ENCODE measurements at regions not wholly inside any gene's neighbourhood (a gene's known extent, or its start where the extent isn't known, plus 50 kb on each side); places are given as distances from the start of the nearest gene placed in this dataset.

DNA sequence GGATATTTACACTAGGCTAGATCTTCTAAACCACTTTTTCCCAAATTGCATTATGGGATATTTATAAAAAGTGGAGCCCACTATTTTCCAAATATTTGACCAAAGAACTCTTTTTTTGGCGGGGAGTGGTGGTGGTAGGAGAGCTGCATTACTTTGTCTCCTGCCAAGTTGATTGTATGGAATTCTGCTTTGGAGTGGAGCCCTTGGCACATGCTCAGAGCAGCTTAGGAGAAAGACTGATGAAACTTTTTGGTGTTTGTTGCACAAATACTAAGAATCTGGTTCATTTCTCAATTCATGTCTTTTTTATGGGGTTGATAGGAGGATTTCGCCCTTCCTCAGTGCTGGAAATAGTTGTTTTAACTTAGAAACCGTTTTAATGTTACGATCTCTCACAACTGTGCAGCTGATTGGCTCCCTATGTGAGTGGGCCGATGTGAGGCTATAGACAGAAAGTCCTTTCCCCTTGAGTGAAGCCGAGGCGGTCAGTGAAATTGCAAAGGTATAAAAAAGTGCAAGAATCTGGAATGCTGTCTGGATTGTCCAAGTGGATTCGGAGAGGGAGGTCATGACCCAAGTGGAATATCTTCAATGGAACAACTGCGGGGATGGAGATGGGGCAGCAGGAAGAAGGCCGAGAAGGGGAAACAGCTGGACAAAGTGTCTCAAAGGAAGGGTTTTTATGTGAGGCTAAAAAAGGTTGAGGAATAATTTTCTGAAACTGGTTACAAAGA, 415.9 kb downstream of the FGF9 start:
- no peaks in the 10 kb centered on the region for H3K36me3 Mint-ChIP-seq (ENCODE audit: low read depth)
- peaks cover 61% of the 10 kb centered on the region for H3K27me3 Mint-ChIP-seq (ENCODE audit: insufficient read depth)
- WGBS, 2 experiments (ENCODE audit: insufficient coverage in 1 of 2, insufficient read length in 1 of 2): 89% methylated on average over 9 to 10 of the region's 10 CpGs
- no peak overlapping the region for H3K4me3 ChIP-seq (ENCODE audit: low read length)
- H3K36me3 ChIP-seq (ENCODE audit: control insufficient read depth, insufficient read depth, low read length): no peaks in the 10 kb centered on the region
- H3K27ac Mint-ChIP-seq: no peak overlapping the region
- no peaks in the 10 kb centered on the region for H3K9me3 ChIP-seq (ENCODE audit: control insufficient read depth, low read length)
- no peak overlapping the region for H3K4me3 Mint-ChIP-seq
- no peak overlapping the region for H3K27ac ChIP-seq (ENCODE audit: low read depth, low read length)
- H3K9ac ChIP-seq (ENCODE audit: extremely low read depth, low read length, poor library complexity, severe bottlenecking): no peak overlapping the region
- H3K9me3 Mint-ChIP-seq: no peaks in the 10 kb centered on the region
- H3K4me1 Mint-ChIP-seq: peaks cover 13% of the 10 kb centered on the region
- DNase-seq: no peak
- H3K4me1 ChIP-seq (ENCODE audit: control insufficient read depth, insufficient read depth, low read length): no peaks in the 10 kb centered on the region
- peaks cover 66% of the 10 kb centered on the region for H3K27me3 ChIP-seq (ENCODE audit: control insufficient read depth, insufficient read depth, low read length, poor library complexity, severe bottlenecking)
- TF ChIP-seq, protein P1, sequence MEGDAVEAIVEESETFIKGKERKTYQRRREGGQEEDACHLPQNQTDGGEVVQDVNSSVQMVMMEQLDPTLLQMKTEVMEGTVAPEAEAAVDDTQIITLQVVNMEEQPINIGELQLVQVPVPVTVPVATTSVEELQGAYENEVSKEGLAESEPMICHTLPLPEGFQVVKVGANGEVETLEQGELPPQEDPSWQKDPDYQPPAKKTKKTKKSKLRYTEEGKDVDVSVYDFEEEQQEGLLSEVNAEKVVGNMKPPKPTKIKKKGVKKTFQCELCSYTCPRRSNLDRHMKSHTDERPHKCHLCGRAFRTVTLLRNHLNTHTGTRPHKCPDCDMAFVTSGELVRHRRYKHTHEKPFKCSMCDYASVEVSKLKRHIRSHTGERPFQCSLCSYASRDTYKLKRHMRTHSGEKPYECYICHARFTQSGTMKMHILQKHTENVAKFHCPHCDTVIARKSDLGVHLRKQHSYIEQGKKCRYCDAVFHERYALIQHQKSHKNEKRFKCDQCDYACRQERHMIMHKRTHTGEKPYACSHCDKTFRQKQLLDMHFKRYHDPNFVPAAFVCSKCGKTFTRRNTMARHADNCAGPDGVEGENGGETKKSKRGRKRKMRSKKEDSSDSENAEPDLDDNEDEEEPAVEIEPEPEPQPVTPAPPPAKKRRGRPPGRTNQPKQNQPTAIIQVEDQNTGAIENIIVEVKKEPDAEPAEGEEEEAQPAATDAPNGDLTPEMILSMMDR (conservative IDR thresholded peaks at IDR 0.05): no peak

DNA sequence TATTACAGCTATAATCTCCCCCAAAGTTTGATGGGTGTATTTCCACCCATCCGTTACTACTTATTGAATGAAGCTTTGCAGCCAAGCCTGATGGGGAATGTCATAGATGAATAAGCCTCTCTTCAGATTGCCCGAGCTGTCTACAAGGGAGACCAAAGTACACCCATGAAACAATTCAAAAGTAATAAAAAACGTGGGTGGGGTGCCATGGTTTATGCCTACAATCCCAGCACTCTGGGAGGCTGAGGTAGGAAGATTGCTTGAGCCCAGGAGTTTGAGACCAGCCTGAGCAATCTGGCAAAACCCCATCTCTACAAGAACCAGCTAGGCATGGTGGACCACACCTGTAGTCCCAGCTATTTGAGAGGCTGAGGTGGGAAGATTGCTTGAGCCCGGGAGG, 419.2 kb downstream of the FGF9 start:
- no peak overlapping the region for H3K27ac Mint-ChIP-seq
- Histone ChIP-seq H3K9ac (ENCODE audit: extremely low read depth, low read length, poor library complexity, severe bottlenecking) (no peak overlapping the region), H3K4me3 (ENCODE audit: low read length) (no peak overlapping the region), H3K36me3 (ENCODE audit: control insufficient read depth, insufficient read depth, low read length) (no peaks in the 10 kb centered on the region), H3K4me1 (ENCODE audit: control insufficient read depth, insufficient read depth, low read length) (no peaks in the 10 kb centered on the region), H3K27me3 (ENCODE audit: control insufficient read depth, insufficient read depth, low read length, poor library complexity, severe bottlenecking) (peaks cover 36% of the 10 kb centered on the region), H3K27ac (ENCODE audit: low read depth, low read length) (no peak overlapping the region), H3K9me3 (ENCODE audit: control insufficient read depth, low read length) (no peaks in the 10 kb centered on the region)
- TF ChIP-seq, protein P1 (conservative IDR thresholded peaks at IDR 0.05): no peak
- no peak overlapping the region for H3K4me3 Mint-ChIP-seq
- 82 to 83% methylated on average over 3 to 4 of the region's 4 CpGs for WGBS, 2 experiments (ENCODE audit: insufficient coverage in 1 of 2, insufficient read length in 1 of 2)
- H3K4me1 Mint-ChIP-seq: no peaks in the 10 kb centered on the region
- H3K9me3 Mint-ChIP-seq: peaks cover 4% of the 10 kb centered on the region
- peaks cover 36% of the 10 kb centered on the region for H3K27me3 Mint-ChIP-seq (ENCODE audit: insufficient read depth)
- DNase-seq: no peak
- H3K36me3 Mint-ChIP-seq (ENCODE audit: low read depth): no peaks in the 10 kb centered on the region

DNA sequence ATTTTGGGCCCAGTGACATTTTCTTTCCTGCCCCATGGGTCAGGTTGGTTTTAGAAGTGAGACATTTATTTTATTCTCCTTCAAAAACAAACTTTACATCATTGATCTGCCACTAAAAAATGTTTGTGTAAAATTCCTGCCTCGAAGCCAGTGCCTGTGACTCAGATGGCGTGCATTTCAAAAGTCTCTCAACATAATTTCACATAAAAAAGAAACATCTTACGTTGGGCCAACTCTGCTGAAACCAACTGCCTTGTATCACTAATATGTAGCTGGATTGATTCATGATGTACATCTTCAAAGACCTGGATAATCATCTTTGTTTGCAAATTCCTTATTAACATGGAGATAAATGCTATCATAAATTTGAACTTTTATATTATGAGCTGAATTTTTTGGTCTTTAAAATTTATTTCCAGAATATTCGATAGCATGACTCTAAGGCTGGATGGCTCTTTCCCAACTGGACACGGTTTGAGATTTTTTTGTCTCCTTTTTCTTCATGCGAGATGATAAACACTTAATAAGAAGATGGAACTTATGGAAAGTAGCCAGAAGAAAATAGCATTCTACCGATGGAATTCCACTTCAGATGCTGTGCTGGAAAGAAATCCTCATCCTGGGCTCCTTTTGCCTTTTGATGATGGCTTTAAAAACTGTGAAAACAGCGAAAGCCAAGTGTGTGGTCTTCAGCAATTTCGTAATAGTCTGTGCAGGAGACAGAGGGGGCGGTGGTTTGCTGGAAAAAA, 420.5 kb downstream of the FGF9 start:
- Mint-ChIP-seq H3K4me3 (no peak overlapping the region), H3K36me3 (ENCODE audit: low read depth) (no peaks in the 10 kb centered on the region), H3K27me3 (ENCODE audit: insufficient read depth) (peaks cover 23% of the 10 kb centered on the region), H3K27ac (no peak overlapping the region), H3K4me1 (peaks cover 3% of the 10 kb centered on the region), H3K9me3 (peaks cover 4% of the 10 kb centered on the region)
- H3K27me3 ChIP-seq (ENCODE audit: control insufficient read depth, insufficient read depth, low read length, poor library complexity, severe bottlenecking): peaks cover 23% of the 10 kb centered on the region
- TF ChIP-seq, protein P1 (conservative IDR thresholded peaks at IDR 0.05): no peak
- no peaks in the 10 kb centered on the region for H3K36me3 ChIP-seq (ENCODE audit: control insufficient read depth, insufficient read depth, low read length)
- no peak overlapping the region for H3K4me3 ChIP-seq (ENCODE audit: low read length)
- H3K27ac ChIP-seq (ENCODE audit: low read depth, low read length): no peak overlapping the region
- H3K9me3 ChIP-seq (ENCODE audit: control insufficient read depth, low read length): no peaks in the 10 kb centered on the region
- no peak for DNase-seq
- WGBS, 2 experiments (ENCODE audit: insufficient coverage in 1 of 2, insufficient read length in 1 of 2): 92 to 95% methylated on average over 9 to 10 of the region's 10 CpGs
- H3K9ac ChIP-seq (ENCODE audit: extremely low read depth, low read length, poor library complexity, severe bottlenecking): no peak overlapping the region
- H3K4me1 ChIP-seq (ENCODE audit: control insufficient read depth, insufficient read depth, low read length): no peaks in the 10 kb centered on the region
